NT2/D1 (cell line): ENCODE measurements at regions not wholly inside any gene's neighbourhood (a gene's known extent, or its start where the extent isn't known, plus 50 kb on each side); places are given as distances from the start of the nearest gene placed in this dataset.

Experiments
- YY1 ChIP-seq: IDR thresholded peaks from 2 replicates; pipeline ENCODE4 v1.6.1; 2011; ENCODE audit not compliant: insufficient read length, insufficient read depth
- ZNF274 ChIP-seq: IDR thresholded peaks from 2 replicates; pipeline ENCODE4 v1.6.1; 2011; ENCODE audit warnings: mild to moderate bottlenecking, low read depth, low read length

- no peak for TF ChIP-seq YY1
- TF ChIP-seq ZNF274 = no peak
Observed at GRCh38 chr12:19882346-19882745, 443.1 kb downstream of the AEBP2 start.
